Mesendoderm (in vitro differentiated cells): ENCODE measurements at regions not wholly inside any gene's neighbourhood (a gene's known extent, or its start where the extent isn't known, plus 50 kb on each side); places are given as distances from the start of the nearest gene placed in this dataset.

Source experiments
- DNase-seq: peaks from one replicate; pipeline ENCODE4 v3.0.0; 2013
- H2AK5ac ChIP-seq: 2 replicates; pipeline ENCODE4 v1.6.1; 2013; ENCODE audit warnings: low read length, inconsistent platforms
- H2BK120ac ChIP-seq: 2 replicates; pipeline ENCODE4 v1.6.1; 2013; ENCODE audit warnings: low read depth, mild to moderate bottlenecking, low read length, moderate library complexity, mixed read lengths
- H2BK15ac ChIP-seq: replicated peaks from 2 replicates; pipeline ENCODE4 v1.6.1; 2013; ENCODE audit warnings: low read depth, mild to moderate bottlenecking, moderate library complexity
- H2BK5ac ChIP-seq: 2 replicates; pipeline ENCODE4 v1.6.1; 2013; ENCODE audit warnings: low read length, inconsistent platforms
- H3K18ac ChIP-seq: 2 replicates; pipeline ENCODE4 v1.6.1; 2013; ENCODE audit warnings: mild to moderate bottlenecking, low read length, mixed read lengths
- H3K23ac ChIP-seq: one replicate; pipeline ENCODE4 v1.6.1; 2013; ENCODE audit warnings: low read length
- H3K27ac ChIP-seq: 2 replicates; pipeline ENCODE4 v1.5.1; 2013; ENCODE audit warnings: low read depth, mild to moderate bottlenecking, inconsistent platforms, low read length, moderate library complexity
- H3K27me3 ChIP-seq: 2 replicates; pipeline ENCODE4 v1.6.1; 2013; ENCODE audit warnings: low read length, control low read depth, mild to moderate bottlenecking, inconsistent platforms; ENCODE audit not compliant: insufficient read depth, poor library complexity
- H3K36me3 ChIP-seq: 2 replicates; pipeline ENCODE4 v1.6.1; 2013; ENCODE audit warnings: low read length, inconsistent platforms; ENCODE audit not compliant: control insufficient read depth, insufficient read depth
- H3K4ac ChIP-seq: one replicate; pipeline ENCODE4 v1.6.1; 2013; ENCODE audit warnings: low read depth, mild to moderate bottlenecking, low read length, moderate library complexity
- H3K4me1 ChIP-seq: 2 replicates; pipeline ENCODE4 v1.6.1; 2013; ENCODE audit warnings: low read depth, low read length, inconsistent platforms; ENCODE audit not compliant: control insufficient read depth
- H3K4me2 ChIP-seq: 2 replicates; pipeline ENCODE4 v1.6.1; 2013; ENCODE audit warnings: low read length
- H3K4me3 ChIP-seq: 2 replicates; pipeline ENCODE4 v1.5.1; 2013; ENCODE audit warnings: mild to moderate bottlenecking, low read length
- H3K56ac ChIP-seq: one replicate; pipeline ENCODE4 v1.6.1; 2013; ENCODE audit warnings: low read length
- H3K79me1 ChIP-seq: 2 replicates; pipeline ENCODE4 v1.6.1; 2013; ENCODE audit warnings: low read length, inconsistent platforms
- H3K79me2 ChIP-seq: 2 replicates; pipeline ENCODE4 v1.6.1; 2013; ENCODE audit warnings: mild to moderate bottlenecking, low read length; ENCODE audit not compliant: control insufficient read depth, insufficient read depth
- H3K9ac ChIP-seq: 2 replicates; pipeline ENCODE4 v1.6.1; 2013; ENCODE audit warnings: low read length, inconsistent platforms
- H4K5ac ChIP-seq: one replicate; pipeline ENCODE4 v1.6.1; 2013; ENCODE audit warnings: low read length
- H4K8ac ChIP-seq: one replicate; pipeline ENCODE4 v1.6.1; 2013; ENCODE audit warnings: low read depth, mild to moderate bottlenecking, control low read depth, low read length, moderate library complexity
- WGBS: extraction: QIAGEN DNeasy Blood & Tissue Kit; methylation state at CpG from one replicate; pipeline ENCODE4 v1.1.7; 2013; ENCODE audit warnings: low lambda C conversion rate, missing lambda C conversion rate; ENCODE audit not compliant: insufficient coverage; ENCODE audit errors: extremely low coverage; 5-methylcytosine and 5-hydroxymethylcytosine counted together

- no peak overlapping the region for H2BK15ac ChIP-seq
- no peak overlapping the region for H3K4ac ChIP-seq
- no peak overlapping the region for H3K9ac ChIP-seq
- H3K18ac ChIP-seq = no peak overlapping the region
- H3K4me3 ChIP-seq = no peak overlapping the region
- no peaks in the 10 kb centered on the region for H3K27me3 ChIP-seq
- no peak overlapping the region for H3K56ac ChIP-seq
- WGBS = no CpG with 5 or more reads among the region's 5 CpGs
- no peak overlapping the region for H3K23ac ChIP-seq
- H2BK120ac ChIP-seq = no peak overlapping the region
- no peaks in the 10 kb centered on the region for H3K79me2 ChIP-seq
- no peak overlapping the region for H2BK5ac ChIP-seq
- H4K5ac ChIP-seq = no peak overlapping the region
- DNase-seq = peak; percentile 87
- no peak overlapping the region for H4K8ac ChIP-seq
- H2AK5ac ChIP-seq = no peak overlapping the region
- H3K4me1 ChIP-seq = peaks cover 4% of the 10 kb centered on the region
- no peak overlapping the region for H3K4me2 ChIP-seq
- no peaks in the 10 kb centered on the region for H3K79me1 ChIP-seq
- H3K27ac ChIP-seq = peak overlapping the region; percentile 60
- no peaks in the 10 kb centered on the region for H3K36me3 ChIP-seq
These were observed 78.9 kb upstream of the SLC45A1 start for GRCh38 chr1:8239039-8239305.

DNA sequence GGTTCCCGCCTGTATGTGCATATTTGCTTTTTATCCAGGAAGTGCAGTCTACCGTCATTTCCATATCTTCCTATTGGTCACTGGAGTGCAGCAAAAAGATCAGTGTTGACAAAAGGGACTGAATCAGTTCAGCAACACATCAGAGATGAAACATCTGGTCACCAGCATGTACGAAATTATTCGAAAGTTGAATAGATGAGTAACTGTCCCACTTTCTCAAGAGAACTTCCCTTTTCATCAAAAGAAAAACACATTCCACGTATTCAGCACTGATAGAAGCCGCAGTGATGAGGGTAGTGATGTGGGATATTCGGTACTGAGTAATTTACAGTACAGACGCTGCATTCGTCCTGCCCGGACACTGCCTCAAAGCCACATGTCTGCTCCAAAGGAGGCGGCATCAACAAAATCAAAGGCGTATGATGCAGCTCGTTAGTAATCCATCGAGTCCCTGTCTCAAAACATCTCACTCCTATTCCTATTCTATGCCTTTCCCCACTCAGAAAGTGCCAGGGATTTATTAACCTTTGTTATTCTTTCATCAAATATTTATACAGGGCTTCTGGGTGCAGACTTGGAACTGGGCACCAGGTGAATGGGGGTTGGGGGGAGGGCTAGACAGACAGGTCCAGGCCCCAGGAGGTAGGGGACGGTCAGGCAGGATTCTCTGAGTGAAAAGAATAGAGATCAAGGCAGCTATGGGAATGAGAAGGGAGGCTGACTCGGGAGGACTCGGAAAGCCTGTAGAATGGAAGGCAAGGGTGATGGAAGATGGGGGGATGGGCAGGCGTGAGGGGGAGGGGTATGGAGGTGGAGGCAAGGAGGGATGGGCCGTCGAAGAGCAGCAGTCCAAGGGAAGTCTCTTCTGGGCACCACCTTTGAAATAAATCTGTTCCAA is 79.5 kb upstream of the SLC45A1 start:
- Histone ChIP-seq H2AK5ac (no peak overlapping the region), H4K5ac (no peak overlapping the region), H2BK15ac (no peak overlapping the region), H3K79me2 (no peaks in the 10 kb centered on the region), H3K9ac (no peak overlapping the region), H3K56ac (no peak overlapping the region), H3K79me1 (no peaks in the 10 kb centered on the region), H3K36me3 (no peaks in the 10 kb centered on the region), H3K4me3 (no peak overlapping the region), H2BK5ac (no peak overlapping the region), H3K18ac (peak overlapping the region; percentile 54), H3K4me1 (peaks cover 4% of the 10 kb centered on the region), H3K4ac (no peak overlapping the region), H3K4me2 (no peak overlapping the region), H3K23ac (no peak overlapping the region), H2BK120ac (no peak overlapping the region), H3K27ac (no peak overlapping the region), H4K8ac (no peak overlapping the region), H3K27me3 (no peaks in the 10 kb centered on the region)
- WGBS = no CpG with 5 or more reads among the region's 20 CpGs
- no peak for DNase-seq

GRCh38 chr1:8232036-8232757 is 85.7 kb upstream of the SLC45A1 start:
- Histone ChIP-seq H3K4me2 (no peak overlapping the region), H2BK5ac (no peak overlapping the region), H3K36me3 (no peaks in the 10 kb centered on the region), H3K4ac (no peak overlapping the region), H2AK5ac (no peak overlapping the region), H4K5ac (no peak overlapping the region), H3K18ac (peak overlapping the region; percentile 1), H3K27me3 (no peaks in the 10 kb centered on the region), H3K56ac (no peak overlapping the region), H3K4me1 (no peaks in the 10 kb centered on the region), H3K23ac (no peak overlapping the region), H3K79me2 (no peaks in the 10 kb centered on the region), H2BK15ac (no peak overlapping the region), H3K4me3 (no peak overlapping the region), H3K79me1 (no peaks in the 10 kb centered on the region), H3K27ac (no peak overlapping the region), H4K8ac (no peak overlapping the region), H3K9ac (no peak overlapping the region), H2BK120ac (no peak overlapping the region)
- WGBS = no CpG with 5 or more reads among the region's 25 CpGs
- DNase-seq = no peak

- Histone ChIP-seq H3K4me3 (no peak overlapping the region), H3K4me1 (no peaks in the 10 kb centered on the region), H2BK15ac (no peak overlapping the region), H3K9ac (no peak overlapping the region), H3K4ac (no peak overlapping the region), H3K27me3 (no peaks in the 10 kb centered on the region), H3K27ac (no peak overlapping the region), H3K23ac (no peak overlapping the region), H4K5ac (no peak overlapping the region), H2BK120ac (no peak overlapping the region), H3K56ac (no peak overlapping the region), H2AK5ac (no peak overlapping the region), H3K4me2 (no peak overlapping the region), H4K8ac (no peak overlapping the region), H3K79me1 (no peaks in the 10 kb centered on the region), H3K18ac (no peak overlapping the region), H3K79me2 (no peaks in the 10 kb centered on the region), H2BK5ac (no peak overlapping the region), H3K36me3 (no peaks in the 10 kb centered on the region)
- no CpG with 5 or more reads among the region's 7 CpGs for WGBS
- no peak for DNase-seq
These were observed 87.7 kb upstream of the SLC45A1 start for GRCh38 chr1:8230292-8230621.

- Histone ChIP-seq H3K36me3 (no peaks in the 10 kb centered on the region), H3K79me1 (no peaks in the 10 kb centered on the region), H3K4ac (no peak overlapping the region), H2BK15ac (no peak overlapping the region), H2AK5ac (no peak overlapping the region), H2BK5ac (no peak overlapping the region), H3K18ac (no peak overlapping the region), H4K8ac (no peak overlapping the region), H3K4me2 (no peak overlapping the region), H3K56ac (no peak overlapping the region), H3K9ac (no peak overlapping the region), H4K5ac (no peak overlapping the region), H3K4me3 (no peak overlapping the region), H3K27ac (no peak overlapping the region), H3K23ac (no peak overlapping the region), H3K79me2 (no peaks in the 10 kb centered on the region), H3K4me1 (no peaks in the 10 kb centered on the region), H3K27me3 (no peaks in the 10 kb centered on the region), H2BK120ac (no peak overlapping the region)
- WGBS = no CpG with 5 or more reads among the region's 2 CpGs
- DNase-seq = no peak
These were observed 89.7 kb upstream of the SLC45A1 start for GRCh38 chr1:8228253-8228652.
